HG03460 (cell line): ENCODE measurements at regions not wholly inside any gene's neighbourhood (a gene's known extent, or its start where the extent isn't known, plus 50 kb on each side); places are given as distances from the start of the nearest gene placed in this dataset.

Source experiments
- ATAC-seq: cut with Tn5 transposase; IDR thresholded peaks from one replicate; pipeline ENCODE4 v1.9.1; 2021; ENCODE audit not compliant: unreplicated experiment

DNA sequence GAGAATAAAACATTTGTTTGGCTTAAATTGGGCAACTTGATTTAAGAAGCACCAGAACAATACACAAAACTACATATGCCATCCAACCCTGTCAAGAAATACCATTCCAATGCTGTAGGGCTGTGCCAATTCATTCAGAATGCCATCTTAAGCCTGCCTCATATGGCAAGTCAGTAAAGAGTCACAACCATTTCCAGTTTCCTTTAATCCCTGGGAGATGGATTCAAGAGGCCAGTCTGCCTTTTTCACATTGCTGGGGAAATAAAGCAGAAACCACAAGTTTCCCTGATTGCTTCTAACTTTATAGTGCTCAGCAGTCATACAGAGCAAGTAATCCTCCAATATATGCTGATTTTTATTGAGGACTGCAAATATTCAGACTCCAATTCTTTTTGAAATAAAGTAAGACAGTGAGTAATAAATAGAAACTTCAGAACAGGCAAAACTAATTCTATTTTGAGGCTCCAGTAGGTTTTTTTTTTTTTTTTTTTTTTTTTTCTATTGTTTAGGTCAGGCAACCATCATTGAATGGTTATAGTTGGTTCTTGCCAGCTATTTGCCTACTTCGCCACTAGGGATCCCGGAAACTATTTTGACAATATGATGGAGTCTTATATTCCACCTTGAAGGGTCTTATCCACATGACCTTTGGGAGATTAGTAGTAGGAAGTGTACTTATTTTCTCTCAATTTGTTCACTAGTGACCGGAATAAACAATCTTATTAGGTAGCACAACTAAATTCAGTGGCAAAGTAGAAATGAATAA, 400.9 kb upstream of the MEF2C start:
- no peak for ATAC-seq

DNA sequence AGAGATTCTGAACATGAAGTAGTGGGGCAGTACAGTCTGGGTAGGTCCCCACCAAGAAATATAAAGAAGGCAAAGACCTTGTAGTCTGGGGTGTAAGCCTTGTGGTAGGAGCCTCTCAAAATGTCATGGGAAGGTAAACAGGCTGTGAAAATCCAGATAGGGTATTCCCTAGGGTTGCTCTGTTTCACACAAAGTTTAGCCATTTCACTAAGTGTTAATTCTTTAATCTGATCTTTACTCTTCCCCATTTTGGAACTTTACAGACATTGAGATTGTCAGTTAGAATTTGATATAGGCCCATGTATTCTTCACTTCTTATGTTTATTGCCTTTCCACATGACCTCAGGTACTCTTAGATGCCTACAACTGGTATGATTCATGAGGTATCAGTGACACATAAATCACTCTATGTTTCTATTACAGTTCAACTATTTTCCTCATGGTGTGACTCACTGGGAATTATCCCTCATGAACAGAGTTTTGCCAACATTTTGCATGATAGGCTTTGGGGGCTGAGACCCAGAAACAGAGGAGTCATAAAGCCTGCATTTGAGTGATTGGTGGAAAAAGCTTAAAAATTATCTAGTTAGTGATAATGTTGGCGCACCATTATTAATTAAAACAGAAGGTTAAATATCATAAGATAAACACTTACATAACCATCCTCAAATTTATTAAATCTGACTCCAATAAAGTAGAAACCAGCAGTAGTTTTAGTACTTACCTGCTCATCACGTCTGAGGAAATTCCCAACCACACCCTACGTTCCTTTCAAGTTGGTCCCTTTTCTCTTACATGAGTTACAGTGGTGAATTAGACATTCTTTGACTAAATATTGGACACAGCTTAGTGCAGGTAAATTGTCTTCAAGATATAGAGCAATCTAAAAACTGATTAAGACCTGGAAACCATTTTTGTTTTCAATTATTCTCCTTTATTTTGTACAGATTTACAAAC, 399.8 kb upstream of the MEF2C start:
- ATAC-seq, result no peak

DNA sequence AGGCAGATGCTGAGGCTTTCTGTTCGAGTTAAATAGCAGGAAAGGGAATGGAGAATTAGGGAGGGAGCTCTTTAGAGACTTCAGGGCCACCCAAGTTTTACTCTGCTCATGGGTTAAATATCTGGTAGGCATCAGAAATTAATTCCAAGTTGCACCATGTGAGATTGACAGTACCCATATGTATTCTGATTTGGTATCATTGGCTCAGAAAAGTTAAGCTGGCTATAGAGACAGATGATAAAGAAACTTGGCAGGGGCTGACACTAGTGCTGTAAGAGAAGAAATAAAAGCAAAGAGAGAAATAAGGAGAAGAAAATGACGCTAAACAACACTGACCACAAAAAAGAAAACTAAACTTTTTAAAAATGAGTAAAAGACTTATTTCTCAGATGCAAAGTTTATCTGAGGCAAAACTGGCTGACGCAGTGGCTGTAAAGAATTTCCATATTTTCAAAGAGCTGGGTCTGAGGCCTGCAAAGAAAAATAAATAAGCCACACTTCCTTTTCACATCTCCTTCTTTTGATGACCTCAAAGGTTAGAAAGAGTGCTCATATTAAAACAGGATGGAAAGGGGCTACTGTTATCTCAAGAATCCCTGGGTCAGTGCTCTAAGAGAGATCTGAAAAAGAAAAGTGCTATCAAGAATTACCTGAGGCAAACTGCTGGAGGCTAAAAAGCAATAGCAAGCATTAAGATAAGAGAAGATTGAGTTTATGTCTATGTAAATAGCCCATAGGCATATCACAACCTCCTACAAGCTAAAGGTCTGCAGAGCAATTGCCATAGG, 399.0 kb upstream of the MEF2C start:
- no peak for ATAC-seq

DNA sequence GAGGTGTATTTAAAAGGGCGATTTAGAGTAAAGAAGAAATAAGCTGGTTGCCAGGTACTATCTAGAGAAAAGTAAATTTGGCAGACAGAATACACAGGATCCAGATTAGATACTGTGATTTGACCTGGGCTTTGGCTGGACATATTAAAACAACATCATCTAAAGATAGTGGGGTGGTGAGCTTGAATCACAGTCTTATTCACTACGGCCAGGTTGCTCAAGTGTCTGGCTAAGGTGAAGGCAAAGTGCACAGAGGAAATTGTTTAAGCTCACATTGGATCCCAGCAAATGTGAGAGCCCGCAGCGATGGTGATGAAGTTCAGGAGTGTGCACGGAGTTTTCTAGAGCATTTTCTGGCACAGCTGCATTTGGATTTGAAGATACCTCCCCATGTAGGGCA, 398.2 kb upstream of the MEF2C start:
- no peak for ATAC-seq

DNA sequence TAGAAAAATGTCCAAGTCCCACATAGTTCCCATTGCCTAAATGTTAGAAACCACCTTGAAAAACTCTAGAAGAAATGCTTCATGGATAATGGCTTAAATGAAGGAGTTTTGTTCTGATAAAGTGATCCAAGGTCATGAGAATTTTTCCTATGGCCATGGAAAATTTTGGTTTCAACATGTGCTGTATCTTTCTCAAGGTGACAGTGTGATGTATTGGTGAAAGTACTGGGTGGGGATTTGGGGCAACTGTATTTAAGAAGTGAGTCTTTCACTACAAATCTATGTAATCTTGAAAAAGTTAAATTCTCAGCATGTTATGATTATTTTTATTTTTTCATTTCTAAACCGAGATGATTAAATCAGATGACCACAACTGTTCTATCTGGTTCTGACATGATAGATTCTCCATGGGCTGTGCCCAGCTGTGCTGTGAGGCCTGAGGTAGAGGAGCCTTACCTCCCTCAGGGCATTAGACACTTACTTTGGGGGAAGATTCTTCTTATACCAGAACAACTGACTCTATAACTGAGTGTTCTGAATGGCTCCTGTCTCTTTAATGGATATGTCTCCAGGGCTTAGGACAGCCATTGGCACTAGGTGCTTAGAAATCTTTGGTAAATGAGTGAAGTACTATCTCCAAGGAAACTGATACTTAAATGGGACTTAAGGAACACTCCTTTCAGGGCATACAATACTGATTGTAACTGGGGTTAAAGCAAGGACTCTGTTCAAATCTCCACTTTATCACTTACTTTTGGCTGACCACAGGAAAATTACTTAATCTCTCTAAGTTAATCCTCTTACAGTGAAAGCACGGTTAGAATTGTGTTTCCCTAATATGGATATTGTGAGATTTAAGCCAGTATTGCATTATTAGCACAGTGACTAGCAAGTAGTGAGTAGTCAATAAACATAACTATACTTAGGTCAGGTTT, 397.4 kb upstream of the MEF2C start:
- no peak for ATAC-seq

DNA sequence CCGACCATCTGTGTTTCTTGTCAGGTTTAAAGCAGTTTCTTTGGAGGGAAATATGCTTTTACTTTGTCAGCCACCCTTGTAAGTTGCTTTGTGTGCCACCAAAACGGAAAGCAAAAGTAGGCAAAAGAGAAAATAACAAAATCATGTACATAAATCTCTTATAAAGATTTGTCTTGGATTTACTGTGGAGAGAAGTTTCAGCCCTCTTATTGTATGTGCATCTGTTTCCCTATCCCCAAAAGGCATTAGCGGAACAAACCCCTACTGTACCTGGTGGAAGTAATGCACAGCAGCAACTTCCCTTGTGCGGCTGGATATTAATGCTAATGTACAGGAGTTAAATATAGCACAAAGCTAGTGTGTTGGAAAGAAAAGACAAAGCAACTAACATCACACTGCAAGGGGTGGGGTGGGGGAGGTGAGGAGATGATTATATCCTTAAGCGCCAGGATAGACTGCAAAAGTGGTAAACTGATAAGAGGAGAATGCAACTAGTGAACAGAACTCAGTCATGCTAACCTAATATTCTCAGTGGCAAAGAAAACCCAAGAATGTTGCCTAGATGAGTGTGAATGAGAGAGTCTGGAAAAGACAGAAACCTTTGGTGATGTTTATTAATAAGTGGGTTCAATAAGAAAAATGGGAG, 396.5 kb upstream of the MEF2C start:
- ATAC-seq, result no peak

DNA sequence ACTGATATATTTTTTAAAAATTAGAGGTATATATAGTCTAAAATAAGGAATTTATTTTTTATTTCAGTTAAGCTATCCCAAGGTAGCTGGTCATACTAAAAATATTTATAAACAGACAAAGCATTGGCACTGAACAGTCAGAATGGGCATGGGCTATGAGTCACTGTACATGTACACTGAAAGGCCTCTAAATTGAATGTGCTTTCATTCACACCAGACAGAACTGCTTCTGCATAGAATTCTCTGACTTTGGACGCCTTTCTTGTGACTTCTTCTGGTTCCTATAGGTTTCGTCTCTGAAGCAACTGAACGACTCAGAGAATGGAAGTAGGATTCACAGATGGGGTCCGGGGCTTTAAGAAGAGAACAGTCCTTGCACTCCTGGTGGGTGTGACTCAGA, 394.8 kb upstream of the MEF2C start:
- ATAC-seq, result no peak

DNA sequence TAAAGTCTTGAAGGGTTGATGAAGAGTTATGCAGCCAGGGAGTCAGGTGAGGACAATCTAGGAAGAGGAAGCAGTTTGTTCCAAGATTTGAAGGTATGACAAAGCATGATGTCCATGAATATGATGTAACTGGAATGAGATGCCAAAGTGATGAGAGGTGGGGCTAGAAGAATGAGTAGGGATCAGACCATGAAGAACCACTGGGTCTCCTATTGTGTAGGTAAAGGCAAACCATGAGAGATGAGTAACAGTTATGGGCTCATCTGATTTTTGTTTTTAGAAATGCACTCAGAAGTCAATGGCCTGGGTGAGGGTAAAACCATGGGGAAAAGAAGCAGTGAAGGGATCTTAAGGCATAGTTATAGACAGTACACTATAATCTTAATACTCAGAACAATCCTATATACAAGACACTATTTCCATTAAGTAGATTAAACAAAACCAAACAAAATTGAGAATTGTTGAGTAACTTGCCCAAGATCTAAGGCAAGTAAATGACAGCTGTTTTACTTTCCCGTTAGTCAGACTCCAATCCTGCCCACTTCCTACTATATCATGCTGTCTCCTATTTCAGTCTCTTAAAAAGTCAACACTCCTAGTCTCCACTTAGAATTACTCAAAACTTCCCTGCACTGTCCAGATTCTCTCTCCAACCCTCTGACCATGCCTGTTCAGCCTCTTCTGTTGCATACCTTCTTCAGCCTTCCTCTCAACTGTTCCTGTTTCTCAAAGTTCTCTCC, 393.8 kb upstream of the MEF2C start:
- ATAC-seq, result no peak

DNA sequence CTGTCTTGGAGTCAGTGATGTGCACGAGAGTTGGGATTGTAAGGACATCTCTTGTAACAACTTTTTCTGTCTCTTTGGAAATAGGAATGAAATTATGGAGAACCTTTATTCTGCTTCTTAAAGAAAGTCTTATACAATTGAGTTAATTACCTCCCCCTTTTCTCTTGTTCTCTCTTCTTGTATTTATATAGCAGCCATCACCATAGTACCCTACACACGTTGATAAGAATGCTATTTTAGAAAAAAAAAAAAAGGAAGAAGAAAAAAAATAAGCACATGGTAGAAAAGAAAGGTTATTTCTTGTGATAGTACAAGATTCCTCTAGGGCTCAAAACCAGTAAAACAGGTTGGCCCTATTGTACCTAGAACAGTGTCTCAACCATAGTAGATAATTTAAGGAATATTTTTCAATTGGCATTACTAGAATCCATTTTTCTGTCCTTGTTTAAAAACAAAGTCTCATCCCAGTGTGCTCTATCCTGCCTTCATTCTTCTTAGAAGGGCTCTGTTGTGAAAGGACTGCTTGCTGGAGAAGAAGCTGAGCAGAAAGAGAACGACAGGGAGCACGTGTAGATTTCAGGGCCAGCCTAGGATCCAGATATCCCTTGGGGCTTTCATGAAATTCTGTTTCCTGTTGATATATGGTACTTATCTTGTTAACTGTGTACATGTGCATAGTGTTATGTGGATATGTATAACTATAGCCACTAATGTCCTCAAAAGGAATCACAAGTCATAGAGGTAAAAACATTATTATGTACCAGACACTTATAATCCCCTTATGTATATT, 392.3 kb upstream of the MEF2C start:
- ATAC-seq, result no peak

DNA sequence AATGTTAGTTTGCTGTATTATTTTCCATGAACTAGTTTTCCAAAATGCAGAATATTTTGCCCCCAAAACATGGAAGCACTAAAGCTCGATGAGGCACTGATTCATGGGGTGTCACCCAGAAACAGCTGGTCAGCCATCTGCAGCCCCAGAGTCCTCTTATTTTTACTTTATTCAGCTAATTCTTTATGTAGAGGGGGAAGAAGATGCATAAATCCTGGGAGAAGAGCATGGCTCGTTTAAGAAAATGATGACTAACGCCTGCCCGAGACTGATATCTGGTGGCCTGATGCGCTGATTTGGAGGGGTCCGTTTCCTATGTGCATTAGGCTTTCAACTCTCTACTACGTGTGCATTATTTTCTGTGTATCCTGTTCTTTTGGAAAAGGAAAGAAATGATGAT, 390.3 kb upstream of the MEF2C start:
- ATAC-seq, result no peak

DNA sequence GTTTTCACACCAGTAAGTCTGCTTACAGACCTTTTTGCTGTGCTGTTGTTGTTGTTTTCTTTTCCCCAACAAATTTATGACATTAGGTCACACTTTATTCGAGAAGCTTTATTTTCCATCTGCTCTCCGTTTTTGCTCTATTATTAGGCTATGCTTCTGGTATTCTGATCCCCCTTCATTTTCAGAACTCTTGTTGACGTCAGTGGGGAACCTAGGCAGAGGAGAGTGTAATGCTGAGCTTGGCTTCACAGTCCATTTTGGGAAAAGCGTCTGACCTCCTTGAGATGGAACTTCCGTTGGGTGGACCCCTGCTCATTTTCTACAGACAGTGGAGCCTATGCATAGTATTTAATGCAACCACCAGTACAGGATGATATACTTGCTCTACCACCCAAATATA, 387.9 kb upstream of the MEF2C start:
- ATAC-seq, result peak; percentile 2

DNA sequence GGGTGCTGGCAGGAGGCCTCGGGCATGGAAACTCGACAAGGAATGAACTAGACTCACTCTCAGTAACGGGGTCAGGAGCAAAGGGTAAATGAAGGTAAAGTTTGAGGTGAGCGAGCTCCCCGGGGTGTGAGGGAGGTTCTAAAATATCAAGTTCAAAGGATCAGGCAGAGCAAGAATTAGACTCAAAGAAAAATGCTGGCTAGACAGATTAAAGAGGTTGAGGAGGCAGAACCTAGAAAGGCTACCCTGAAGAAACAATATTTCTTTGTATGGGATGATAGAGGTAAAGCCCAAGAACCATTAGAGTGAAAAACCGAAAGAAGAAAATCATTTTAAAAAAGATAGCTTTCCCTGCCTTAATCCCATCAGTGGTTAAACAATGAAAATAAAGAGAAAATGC, 386.7 kb upstream of the MEF2C start:
- no peak for ATAC-seq

DNA sequence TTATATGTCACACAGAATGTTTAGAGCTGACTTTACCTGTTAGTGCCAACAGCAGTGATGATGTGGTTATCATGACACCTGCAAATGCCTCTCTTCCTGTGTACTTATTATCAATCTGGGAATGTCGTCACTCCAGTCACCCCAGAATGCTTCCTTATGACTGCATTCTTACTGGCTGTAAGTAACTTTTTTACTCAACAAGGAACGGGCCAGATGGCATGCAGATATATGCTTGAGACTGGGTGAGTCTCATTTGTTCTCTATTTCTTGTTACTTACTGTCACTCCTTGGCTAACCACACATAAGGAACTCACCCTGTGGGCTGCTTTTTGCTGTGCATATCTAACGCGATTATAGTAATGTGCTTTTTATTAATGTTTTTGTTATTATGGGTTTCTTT, 385.5 kb upstream of the MEF2C start:
- no peak for ATAC-seq

DNA sequence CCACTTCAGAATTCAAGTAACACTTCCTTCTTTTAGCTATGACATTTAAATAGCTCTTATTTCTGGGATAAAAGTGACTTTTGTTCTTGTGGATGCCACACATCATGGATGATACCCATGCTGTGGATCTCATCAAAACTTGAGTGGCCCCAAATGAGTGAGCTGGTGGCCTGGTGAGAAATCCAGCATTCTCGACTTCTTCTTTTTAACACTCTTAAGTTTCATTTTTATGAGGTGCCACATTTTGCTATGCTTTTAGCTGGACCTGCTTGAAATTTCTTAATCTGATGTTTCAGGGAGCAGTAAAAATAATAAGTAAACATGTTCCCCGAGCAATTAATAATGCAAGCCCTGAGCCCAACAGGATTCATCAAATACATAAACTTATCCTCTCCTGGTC, 384.8 kb upstream of the MEF2C start:
- no peak for ATAC-seq

DNA sequence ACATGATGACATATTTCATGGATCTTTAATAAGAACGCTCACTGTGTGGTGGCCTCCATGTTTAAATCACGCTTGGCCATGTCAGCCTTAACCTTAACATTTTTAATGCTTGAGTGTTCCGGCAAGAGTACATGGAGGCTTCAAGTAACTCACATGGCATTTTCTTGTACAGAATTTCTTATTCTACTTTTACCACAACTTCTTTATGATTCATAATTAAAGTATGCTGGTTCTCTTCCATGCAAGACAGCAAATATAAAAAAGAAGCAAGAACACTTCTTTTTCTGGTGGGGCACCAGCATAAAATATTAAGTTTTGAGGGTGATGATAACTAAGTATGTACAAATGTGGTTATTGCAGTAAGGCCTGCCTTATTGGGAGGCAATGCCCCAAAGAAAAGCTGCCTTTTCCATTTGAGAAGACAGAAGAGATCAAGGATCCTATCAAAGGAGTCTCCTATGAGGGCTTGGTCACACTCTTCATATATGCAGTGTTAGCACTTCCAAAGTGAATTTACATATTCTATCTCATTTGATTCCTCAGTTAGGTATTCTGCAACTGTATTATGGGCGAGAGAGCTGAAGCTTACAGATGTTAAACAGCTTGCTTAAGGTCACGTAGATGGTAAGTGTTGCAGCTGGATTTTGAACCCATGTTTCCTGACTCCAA, 382.7 kb upstream of the MEF2C start:
- no peak for ATAC-seq

DNA sequence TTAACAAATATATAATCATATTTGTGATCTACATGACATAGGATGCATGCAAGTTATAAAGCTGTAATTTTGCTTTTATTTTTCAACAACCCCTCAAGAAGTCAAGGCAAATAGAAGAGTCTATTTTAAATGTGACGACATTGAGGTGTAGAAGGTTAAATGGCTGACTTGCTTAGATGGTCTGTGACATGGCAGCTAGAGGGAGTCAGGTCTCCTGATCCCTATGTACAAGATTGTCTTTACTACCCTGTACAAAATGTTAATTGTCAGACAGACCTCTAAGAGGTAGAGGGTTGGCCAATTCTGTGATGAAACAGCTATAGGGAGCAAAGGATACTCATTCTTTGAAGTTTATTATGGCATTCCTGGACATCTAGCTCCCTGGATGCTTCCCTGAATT, 380.9 kb upstream of the MEF2C start:
- ATAC-seq, result no peak

DNA sequence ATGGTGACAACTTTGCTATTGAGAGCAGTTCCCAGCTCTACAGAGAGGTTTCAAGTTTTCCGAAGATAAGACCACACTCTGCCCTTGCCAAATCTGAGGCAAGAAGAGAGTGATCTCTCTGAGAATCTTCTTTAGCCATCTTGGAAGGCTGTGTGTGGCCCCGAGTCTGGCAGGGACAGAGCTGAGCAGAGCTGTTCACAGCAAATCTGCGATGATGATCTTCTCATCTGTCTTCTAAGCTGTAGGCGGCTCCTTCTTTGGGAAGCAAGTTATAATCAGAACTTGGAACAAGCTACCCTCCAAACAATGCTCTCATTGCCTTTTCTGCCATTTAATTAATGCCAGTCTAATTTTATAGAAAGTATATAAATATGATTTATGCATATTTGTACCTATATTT, 379.0 kb upstream of the MEF2C start:
- no peak for ATAC-seq

DNA sequence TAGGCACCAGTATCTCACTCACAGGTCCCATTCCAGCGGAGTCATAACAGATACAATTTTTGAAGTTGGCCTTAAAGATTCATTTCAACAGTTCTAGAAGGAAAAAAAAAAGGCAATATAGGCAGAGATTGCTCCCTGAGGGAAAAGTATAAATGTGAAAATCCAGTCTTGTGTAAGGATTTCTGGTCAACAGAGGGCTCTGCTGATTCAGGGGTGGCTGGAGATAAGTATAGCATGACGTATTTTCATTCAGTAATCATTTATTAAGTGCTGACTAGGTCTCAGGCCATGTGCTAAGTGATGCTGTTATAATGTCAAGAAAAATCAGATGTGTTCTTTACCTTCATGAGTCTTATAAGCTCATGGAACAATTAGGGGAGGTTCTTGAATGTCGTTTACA, 377.3 kb upstream of the MEF2C start:
- ATAC-seq, result no peak
